NCI-H1105 (cell line): ENCODE measurements at regions not wholly inside any gene's neighbourhood (a gene's known extent, or its start where the extent isn't known, plus 50 kb on each side); places are given as distances from the start of the nearest gene placed in this dataset.

Experiments used
- DNase-seq: peaks from one replicate; lab custom pipeline; 2025; lab: John Stamatoyannopoulos, UW

GRCh38 chr20:19807946-19808330 is 49.9 kb downstream of the RIN2 start:
- no peak for DNase-seq

GRCh38 chr20:19808498-19808897 is 50.4 kb downstream of the RIN2 start:
- no peak for DNase-seq

DNA sequence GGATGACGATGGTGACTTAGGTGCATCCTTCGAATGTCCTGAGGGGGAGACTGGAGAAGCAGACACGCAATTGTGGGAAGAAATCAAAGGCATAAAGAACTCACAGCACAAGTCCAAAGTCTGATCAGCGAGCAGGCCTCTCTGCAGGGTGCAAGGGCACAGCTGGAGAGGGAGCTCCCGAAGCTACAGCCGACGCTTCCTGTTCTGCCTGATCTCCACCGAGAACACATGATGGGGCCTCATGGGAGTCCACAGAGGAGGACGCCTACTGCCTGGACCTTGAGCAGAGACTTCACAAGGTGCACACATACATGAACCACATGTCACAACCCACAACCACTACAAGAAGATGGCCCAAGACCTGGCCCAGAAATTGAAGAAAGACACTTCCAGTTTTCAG is 51.4 kb downstream of the RIN2 start:
- DNase-seq: no peak

GRCh38 chr20:19811231-19811630 is 53.2 kb downstream of the RIN2 start:
- DNase-seq: no peak

DNA sequence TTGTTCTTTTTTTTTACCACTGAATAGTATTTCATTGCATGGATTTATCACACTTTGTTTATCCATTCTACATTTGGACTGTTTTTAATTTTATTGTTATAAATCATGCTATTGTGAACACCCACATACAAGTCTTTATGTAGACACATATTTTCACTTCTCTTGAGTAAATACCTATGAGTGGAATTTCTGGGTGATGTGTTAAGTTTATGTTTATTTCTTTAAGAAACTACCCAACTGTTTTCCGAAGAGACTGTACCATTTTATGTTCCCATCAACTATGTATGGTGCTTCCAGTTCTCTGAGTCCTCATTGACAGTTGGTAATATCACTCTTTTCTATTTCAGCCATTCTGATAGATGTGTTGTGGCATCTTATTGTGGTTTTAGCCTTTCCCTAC is 54.0 kb downstream of the RIN2 start:
- no peak for DNase-seq

DNA sequence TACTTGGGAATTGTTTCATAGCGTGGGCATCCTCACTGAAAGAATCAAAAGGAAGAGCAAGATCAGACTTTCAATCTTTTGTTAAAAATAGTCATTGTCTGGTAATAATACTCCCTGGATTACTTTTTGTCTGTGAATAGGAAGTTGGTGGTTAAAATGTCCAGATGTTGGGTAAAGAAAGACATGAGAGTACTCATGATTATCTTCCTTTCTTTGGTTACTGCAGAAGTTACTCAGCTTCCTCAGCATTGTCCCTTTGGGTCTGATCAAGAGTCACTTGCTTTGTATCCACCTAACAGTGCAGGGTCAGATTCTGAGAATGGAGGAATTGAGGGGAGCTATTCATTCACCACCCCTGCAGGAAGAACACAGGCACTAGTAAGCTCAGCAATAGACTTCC is 54.6 kb downstream of the RIN2 start:
- no peak for DNase-seq

- no peak for DNase-seq
These were observed 56.0 kb downstream of the RIN2 start for GRCh38 chr20:19813846-19814640.

DNA sequence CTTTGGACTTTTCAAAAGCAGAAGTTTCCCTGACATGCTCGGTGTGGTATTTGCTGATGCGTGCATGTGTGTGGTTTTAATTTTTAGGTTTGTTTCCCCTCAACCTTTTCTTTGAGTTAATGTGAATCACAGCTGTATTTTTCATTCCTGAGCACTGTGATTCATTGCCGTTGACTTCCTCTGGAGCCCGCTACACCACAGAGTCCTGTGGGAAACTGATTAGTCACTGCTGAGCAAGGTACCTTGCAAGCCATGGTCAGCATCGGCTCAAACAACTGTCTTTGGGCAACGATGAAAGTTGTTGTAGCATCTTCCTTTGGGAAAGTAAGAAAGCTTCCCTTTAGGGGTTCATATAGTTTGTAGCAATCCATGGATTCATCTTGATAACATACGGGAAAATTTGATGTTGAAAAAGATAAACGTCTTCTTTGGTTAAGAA is 57.5 kb downstream of the RIN2 start:
- no peak for DNase-seq

- no peak for DNase-seq
These were observed 58.3 kb downstream of the RIN2 start for GRCh38 chr20:19816386-19816785.

GRCh38 chr20:19817017-19817416 is 59.0 kb downstream of the RIN2 start:
- no peak for DNase-seq

- no peak for DNase-seq
These were observed 61.1 kb downstream of the RIN2 start for GRCh38 chr20:19819149-19819548.

DNA sequence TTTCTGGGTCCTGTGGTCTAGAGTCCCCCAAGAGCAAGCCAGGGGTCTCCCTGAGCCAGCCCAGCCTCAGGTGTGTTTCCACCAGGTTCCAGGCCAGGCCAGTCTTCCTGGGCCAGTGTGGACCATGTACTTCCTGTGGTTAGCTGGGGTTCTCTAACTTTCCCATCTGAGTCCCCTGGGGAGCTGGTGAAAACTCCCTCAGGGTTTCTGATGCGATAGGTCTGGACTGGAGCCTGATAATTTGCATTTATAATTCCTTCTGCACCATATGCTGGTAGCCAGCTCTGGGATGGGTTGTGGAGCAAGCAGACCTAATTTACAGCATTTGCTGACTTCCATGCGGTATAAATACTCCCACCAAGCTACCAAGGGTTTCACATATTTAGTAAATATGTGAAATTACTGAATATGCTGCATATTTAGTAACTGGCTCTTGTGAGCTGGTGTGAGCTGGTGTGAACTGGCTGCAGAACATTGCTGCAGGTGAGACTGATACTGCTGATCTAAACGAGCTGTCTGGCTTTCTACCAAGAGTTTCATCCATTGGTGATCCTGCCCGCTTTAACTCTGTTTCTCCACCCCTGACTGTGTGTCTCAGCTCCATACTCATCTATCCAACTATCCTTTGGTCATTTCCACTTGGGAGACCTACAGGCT is 62.6 kb downstream of the RIN2 start:
- DNase-seq: no peak

GRCh38 chr20:19821606-19822005 is 63.5 kb downstream of the RIN2 start:
- DNase-seq: no peak

DNA sequence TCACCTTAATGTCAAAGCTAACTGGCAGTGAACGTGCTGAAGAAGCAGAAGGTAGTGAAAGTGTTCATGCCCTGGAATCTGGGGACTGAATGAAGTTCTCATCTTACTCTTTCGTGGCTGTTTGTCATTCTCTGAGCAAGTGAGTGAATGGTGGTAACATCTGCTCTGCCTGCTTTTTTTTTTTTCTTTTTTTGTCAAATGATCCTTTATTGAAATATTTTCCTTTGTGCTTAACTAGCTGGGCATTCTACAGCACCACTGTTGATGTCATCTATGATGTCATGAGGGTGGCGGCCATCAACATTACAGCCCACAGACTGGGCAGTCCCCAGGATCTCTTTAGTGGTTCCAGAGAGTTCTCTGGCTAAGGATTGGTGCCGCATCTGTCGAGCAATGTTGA is 65.2 kb downstream of the RIN2 start:
- DNase-seq: no peak

DNA sequence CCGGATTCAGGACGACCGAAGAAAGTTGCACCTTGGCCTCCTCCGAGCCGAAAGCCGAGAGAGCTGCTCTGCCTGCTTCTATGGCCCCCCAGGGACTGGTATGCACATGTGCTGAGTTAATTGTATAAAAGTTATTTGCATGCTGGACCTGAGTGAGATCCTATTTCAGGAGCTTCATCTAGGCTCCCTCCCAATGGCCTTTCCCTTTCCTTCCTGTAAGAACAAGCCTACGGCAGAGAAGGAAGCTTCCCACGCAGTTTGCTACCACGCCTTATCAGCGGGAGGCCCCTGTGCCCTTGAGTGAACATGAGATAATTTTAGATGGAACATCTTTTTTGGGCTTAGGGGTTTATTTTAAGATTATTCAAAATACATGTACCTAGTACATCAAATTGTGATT is 65.9 kb downstream of the RIN2 start:
- no peak for DNase-seq

DNA sequence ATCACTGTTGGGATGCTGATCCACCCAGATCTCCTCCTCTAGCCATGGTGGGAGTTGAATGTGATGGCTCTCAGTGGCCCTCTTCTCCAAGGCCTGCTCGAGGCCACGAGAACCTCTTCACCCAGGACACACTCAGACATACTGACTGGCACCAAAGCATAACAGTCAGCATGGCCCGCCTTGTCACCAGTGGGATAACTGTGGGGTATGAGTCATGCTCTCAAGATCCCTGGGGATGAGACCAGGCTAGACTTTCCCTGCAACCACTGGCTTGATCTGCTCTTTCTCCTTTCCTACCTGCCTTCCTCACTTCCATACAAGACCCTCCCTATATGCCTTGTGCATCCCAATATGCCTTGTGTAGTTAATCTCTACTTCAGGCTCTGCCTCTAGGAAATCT is 66.8 kb downstream of the RIN2 start:
- DNase-seq: no peak

- no peak for DNase-seq
These were observed 68.3 kb downstream of the RIN2 start for GRCh38 chr20:19826179-19826914.

DNA sequence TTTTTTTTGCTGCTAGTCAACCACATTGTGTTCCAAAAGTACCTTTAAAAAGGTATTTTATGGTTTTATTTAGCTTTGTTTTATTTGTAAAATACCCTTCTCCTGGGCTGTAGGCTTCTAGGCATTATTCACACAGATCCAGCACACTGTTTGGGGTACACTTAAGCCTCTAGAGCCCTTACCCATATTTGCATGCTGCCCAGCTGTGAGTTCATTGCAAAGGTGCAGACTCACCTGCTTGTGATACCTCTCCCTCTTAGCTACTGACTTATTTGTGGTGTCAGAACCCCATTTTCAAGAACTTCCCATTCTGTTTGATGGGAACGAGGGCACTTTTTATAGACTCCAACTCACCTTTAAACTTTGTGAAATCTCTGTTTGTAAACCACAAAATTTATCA is 69.8 kb downstream of the RIN2 start:
- DNase-seq: no peak

DNA sequence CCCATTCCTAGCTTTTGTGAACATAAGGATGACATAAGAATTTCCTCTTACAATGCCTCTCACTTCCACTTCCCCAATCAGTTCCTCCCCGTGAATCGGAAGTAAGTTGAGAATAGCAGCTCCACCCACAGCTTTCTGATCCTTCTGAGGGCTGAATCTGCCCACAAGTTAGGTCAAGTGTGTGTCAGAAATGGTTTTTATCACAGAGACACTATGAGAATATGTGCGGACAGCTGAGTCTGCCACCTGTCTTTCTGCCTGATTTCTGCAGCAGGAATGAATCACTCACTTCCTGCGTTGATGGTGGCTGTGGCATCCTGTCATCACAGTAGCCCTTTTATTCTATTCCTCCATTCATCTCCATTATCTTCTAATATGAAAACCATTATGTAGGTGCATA is 70.2 kb downstream of the RIN2 start:
- DNase-seq: no peak

- no peak for DNase-seq
These were observed 72.2 kb downstream of the RIN2 start for GRCh38 chr20:19830211-19830785.

DNA sequence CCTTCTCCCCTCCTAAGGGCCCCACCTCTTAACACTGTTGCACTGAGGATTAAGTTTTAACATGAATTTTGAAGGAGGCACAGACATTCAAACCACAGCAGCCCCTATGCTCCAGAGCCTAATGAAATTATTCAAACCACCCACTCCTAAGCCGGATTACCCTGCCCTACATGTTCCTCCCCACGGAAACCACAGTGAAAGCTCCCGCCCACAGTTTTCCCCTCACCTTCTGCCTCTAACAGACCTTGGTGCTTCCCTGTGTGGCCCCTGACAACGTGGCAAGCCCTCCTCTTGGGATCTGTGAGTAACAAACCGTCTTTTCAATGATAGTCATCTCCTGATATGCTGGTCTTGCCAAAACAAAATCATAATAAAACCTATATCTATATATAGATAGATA is 74.8 kb downstream of the RIN2 start:
- DNase-seq: no peak

- DNase-seq: no peak
These were observed 75.3 kb downstream of the RIN2 start for GRCh38 chr20:19833395-19833794.

DNA sequence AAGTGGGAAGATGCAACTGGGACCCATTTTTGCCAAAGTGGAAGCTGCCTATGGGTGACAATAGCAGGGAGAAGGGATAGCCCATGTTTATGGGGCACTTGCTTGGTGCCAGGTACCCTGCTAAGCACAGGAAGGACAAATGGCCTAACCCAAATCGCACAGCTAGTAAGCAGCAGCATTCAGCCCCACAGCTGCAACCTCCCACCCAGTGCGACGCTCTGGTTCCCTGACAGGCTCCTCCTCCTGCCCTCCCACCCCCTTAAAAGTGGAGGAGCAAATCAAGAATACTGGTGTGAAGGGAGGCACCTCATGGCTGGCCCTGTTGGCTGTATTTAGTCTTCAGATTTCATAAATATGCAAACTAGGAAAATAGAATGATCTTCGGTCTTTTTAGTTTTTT is 76.2 kb downstream of the RIN2 start:
- no peak for DNase-seq
